ENCODE measurements at regions not wholly inside any gene's neighbourhood (a gene's known extent, or its start where the extent isn't known, plus 50 kb on each side); places are given as distances from the start of the nearest gene placed in this dataset.

DNA sequence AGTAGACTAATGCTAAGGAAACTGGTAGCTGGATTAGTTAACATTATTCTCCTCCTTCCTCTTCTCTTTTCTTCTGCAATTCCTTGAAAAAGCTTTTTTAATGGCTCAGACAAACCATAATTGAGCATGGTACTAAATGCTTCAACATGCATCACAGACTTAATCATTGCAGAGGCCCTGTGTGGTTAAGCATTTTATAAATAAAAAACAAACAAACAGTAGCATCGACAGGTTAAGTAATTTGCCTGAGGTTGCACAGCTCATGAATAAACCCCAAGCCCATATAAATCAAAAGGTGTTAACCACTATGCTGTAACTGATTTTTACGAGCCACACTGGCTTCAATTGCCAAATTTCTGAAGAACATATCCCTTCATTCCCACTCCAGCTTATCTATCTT is 462.1 kb downstream of the LMO4 start:
- TF ChIP-seq, protein P1, sequence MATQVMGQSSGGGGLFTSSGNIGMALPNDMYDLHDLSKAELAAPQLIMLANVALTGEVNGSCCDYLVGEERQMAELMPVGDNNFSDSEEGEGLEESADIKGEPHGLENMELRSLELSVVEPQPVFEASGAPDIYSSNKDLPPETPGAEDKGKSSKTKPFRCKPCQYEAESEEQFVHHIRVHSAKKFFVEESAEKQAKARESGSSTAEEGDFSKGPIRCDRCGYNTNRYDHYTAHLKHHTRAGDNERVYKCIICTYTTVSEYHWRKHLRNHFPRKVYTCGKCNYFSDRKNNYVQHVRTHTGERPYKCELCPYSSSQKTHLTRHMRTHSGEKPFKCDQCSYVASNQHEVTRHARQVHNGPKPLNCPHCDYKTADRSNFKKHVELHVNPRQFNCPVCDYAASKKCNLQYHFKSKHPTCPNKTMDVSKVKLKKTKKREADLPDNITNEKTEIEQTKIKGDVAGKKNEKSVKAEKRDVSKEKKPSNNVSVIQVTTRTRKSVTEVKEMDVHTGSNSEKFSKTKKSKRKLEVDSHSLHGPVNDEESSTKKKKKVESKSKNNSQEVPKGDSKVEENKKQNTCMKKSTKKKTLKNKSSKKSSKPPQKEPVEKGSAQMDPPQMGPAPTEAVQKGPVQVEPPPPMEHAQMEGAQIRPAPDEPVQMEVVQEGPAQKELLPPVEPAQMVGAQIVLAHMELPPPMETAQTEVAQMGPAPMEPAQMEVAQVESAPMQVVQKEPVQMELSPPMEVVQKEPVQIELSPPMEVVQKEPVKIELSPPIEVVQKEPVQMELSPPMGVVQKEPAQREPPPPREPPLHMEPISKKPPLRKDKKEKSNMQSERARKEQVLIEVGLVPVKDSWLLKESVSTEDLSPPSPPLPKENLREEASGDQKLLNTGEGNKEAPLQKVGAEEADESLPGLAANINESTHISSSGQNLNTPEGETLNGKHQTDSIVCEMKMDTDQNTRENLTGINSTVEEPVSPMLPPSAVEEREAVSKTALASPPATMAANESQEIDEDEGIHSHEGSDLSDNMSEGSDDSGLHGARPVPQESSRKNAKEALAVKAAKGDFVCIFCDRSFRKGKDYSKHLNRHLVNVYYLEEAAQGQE (IDR thresholded peaks at IDR 0.05; ENCODE audit: insufficient replicate concordance, low read depth) = no peak
- TF ChIP-seq, protein P2, sequence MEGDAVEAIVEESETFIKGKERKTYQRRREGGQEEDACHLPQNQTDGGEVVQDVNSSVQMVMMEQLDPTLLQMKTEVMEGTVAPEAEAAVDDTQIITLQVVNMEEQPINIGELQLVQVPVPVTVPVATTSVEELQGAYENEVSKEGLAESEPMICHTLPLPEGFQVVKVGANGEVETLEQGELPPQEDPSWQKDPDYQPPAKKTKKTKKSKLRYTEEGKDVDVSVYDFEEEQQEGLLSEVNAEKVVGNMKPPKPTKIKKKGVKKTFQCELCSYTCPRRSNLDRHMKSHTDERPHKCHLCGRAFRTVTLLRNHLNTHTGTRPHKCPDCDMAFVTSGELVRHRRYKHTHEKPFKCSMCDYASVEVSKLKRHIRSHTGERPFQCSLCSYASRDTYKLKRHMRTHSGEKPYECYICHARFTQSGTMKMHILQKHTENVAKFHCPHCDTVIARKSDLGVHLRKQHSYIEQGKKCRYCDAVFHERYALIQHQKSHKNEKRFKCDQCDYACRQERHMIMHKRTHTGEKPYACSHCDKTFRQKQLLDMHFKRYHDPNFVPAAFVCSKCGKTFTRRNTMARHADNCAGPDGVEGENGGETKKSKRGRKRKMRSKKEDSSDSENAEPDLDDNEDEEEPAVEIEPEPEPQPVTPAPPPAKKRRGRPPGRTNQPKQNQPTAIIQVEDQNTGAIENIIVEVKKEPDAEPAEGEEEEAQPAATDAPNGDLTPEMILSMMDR (IDR thresholded peaks at IDR 0.05; ENCODE audit: insufficient read depth, low read length) = no peak
- no peak for TF ChIP-seq POLR2AphosphoS5 (IDR thresholded peaks at IDR 0.05; ENCODE audit: low read depth)

Measured in HL-60 (cell line).